ENCODE measurements at regions not wholly inside any gene's neighbourhood (a gene's known extent, or its start where the extent isn't known, plus 50 kb on each side); places are given as distances from the start of the nearest gene placed in this dataset.

GRCh38 chr4:137384476-137384875, 147.8 kb downstream of the PCDH18 start:
- no peak overlapping the region for H3K4me3 ChIP-seq
- no peak for TF ChIP-seq CTCF (IDR thresholded peaks at IDR 0.05)
- TF ChIP-seq POLR2A (IDR thresholded peaks at IDR 0.05), result no peak
- no peak for DNase-seq
- H3K9me3 ChIP-seq (replicated peaks in 1 of 3), result no peaks in the 10 kb centered on the region
- H3K36me3 ChIP-seq (replicated peaks in 1 of 2), result no peaks in the 10 kb centered on the region
- no peaks in the 10 kb centered on the region for H3K27me3 ChIP-seq
- intact Hi-C loops (cut with DNase I), result no loop called here
- WGBS, 4 donors, result 30 to 61% (median 37%) methylated on average over 1 of the region's 1 CpG
- H3K4me1 ChIP-seq (replicated peaks in 1 of 2), result no peaks in the 10 kb centered on the region
- no peak overlapping the region for H3K27ac ChIP-seq

GRCh38 chr4:137378821-137379220, 153.5 kb downstream of the PCDH18 start:
- no peaks in the 10 kb centered on the region for H3K27me3 ChIP-seq
- TF ChIP-seq CTCF (IDR thresholded peaks at IDR 0.05) (no peak), POLR2A (IDR thresholded peaks at IDR 0.05) (no peak)
- intact Hi-C loops (cut with DNase I), result no loop called here
- H3K4me3 ChIP-seq, result no peak overlapping the region
- WGBS, 4 donors, result 65 to 89% (median 77%) methylated on average over 1 of the region's 1 CpG
- H3K9me3 ChIP-seq (replicated peaks in 1 of 3), result no peaks in the 10 kb centered on the region
- no peaks in the 10 kb centered on the region for H3K36me3 ChIP-seq (replicated peaks in 1 of 2)
- H3K4me1 ChIP-seq (replicated peaks in 1 of 2), result no peaks in the 10 kb centered on the region
- no peak for DNase-seq
- H3K27ac ChIP-seq, result no peak overlapping the region

- 74 to 86% (median 77%) methylated on average over 3 of the region's 3 CpGs for WGBS, 4 donors
- H3K9me3 ChIP-seq (replicated peaks in 1 of 3), result no peaks in the 10 kb centered on the region
- DNase-seq, result no peak
- H3K36me3 ChIP-seq (replicated peaks in 1 of 2), result no peaks in the 10 kb centered on the region
- H3K27me3 ChIP-seq, result no peaks in the 10 kb centered on the region
- no peak for TF ChIP-seq CTCF (IDR thresholded peaks at IDR 0.05)
- no peak overlapping the region for H3K4me3 ChIP-seq
- intact Hi-C loops (cut with DNase I), result no loop called here
- H3K4me1 ChIP-seq (replicated peaks in 1 of 2), result no peaks in the 10 kb centered on the region
- H3K27ac ChIP-seq, result no peak overlapping the region
Measured at GRCh38 chr4:137378393-137378792, 153.9 kb downstream of the PCDH18 start.

GRCh38 chr4:137376312-137376711, 156.0 kb downstream of the PCDH18 start:
- no peaks in the 10 kb centered on the region for H3K27me3 ChIP-seq
- 63 to 75% (median 75%) methylated on average over 2 of the region's 2 CpGs for WGBS, 4 donors
- intact Hi-C loops (cut with DNase I), result no loop called here
- no peaks in the 10 kb centered on the region for H3K36me3 ChIP-seq (replicated peaks in 1 of 2)
- DNase-seq, result no peak
- no peak overlapping the region for H3K27ac ChIP-seq
- H3K9me3 ChIP-seq (replicated peaks in 1 of 3), result no peaks in the 10 kb centered on the region
- no peaks in the 10 kb centered on the region for H3K4me1 ChIP-seq (replicated peaks in 1 of 2)
- TF ChIP-seq CTCF (IDR thresholded peaks at IDR 0.05) (no peak), POLR2A (IDR thresholded peaks at IDR 0.05) (no peak)
- no peak overlapping the region for H3K4me3 ChIP-seq
